DOHH2 (cell line): ENCODE measurements at regions not wholly inside any gene's neighbourhood (a gene's known extent, or its start where the extent isn't known, plus 50 kb on each side); places are given as distances from the start of the nearest gene placed in this dataset.

Experiments used
- H3F3A ChIP-seq: fragments of 200-600 bp; sonication (generic), shearing (Covaris generic); 2 replicates; pipeline ENCODE4 v1.6.0; 2016; ENCODE audit warnings: antibody characterized with exemption, mild to moderate bottlenecking; ENCODE audit not compliant: control insufficient read depth, insufficient read depth
- H3K27ac ChIP-seq: fragments of 200-600 bp; sonication (generic); 2 replicates; pipeline ENCODE4 v1.5.1; 2014; ENCODE audit warnings: low read depth, mild to moderate bottlenecking, low read length, moderate library complexity
- H3K27me3 ChIP-seq: fragments of 200-600 bp; sonication (generic); 2 replicates; pipeline ENCODE4 v1.6.1; 2014; ENCODE audit warnings: mild to moderate bottlenecking, low read length, mixed read lengths; ENCODE audit not compliant: control insufficient read depth
- H3K36me3 ChIP-seq: fragments of 200-600 bp; sonication (generic); 2 replicates; pipeline ENCODE4 v1.6.1; 2014; ENCODE audit warnings: mild to moderate bottlenecking, low read length, moderate library complexity, mixed read lengths; ENCODE audit not compliant: control insufficient read depth
- H3K4me1 ChIP-seq: fragments of 200-600 bp; sonication (generic); 2 replicates; pipeline ENCODE4 v1.6.1; 2014; ENCODE audit warnings: mild to moderate bottlenecking, low read length, mixed read lengths; ENCODE audit not compliant: control insufficient read depth
- H3K4me2 ChIP-seq: fragments of 200-600 bp; sonication (generic); 2 replicates; pipeline ENCODE4 v1.6.0; 2014; ENCODE audit warnings: mild to moderate bottlenecking, low read length, moderate library complexity
- H3K4me3 ChIP-seq: fragments of 200-600 bp; sonication (generic); 2 replicates; pipeline ENCODE4 v1.5.1; 2014; ENCODE audit warnings: mild to moderate bottlenecking, low read length, mixed read lengths
- H3K79me2 ChIP-seq: fragments of 200-600 bp; sonication (generic); 2 replicates; pipeline ENCODE4 v1.6.1; 2014; ENCODE audit warnings: mild to moderate bottlenecking, low read length, mixed read lengths; ENCODE audit not compliant: control insufficient read depth
- H3K9me2 ChIP-seq: fragments of 200-600 bp; sonication (generic); replicated peaks from 2 replicates; pipeline ENCODE4 v1.6.1; 2014; ENCODE audit warnings: mild to moderate bottlenecking, low read length, mixed read lengths; ENCODE audit not compliant: control insufficient read depth
- H3K9me3 ChIP-seq: fragments of 200-600 bp; sonication (generic); 2 replicates; pipeline ENCODE4 v1.6.1; 2014; ENCODE audit warnings: antibody characterized with exemption, low read length, mixed read lengths; ENCODE audit not compliant: control insufficient read depth, insufficient read depth
- H4K20me1 ChIP-seq: fragments of 200-600 bp; sonication (generic); 2 replicates; pipeline ENCODE4 v1.6.0; 2014; ENCODE audit warnings: low read depth, mild to moderate bottlenecking, antibody characterized with exemption, low read length, moderate library complexity; ENCODE audit not compliant: control insufficient read depth, insufficient read depth
- CTCF ChIP-seq: fragments of 200-600 bp; sonication (generic); IDR thresholded peaks from one replicate; pipeline ENCODE4 v1.5.1; 2014; ENCODE audit warnings: antibody characterized with exemption, mild to moderate bottlenecking, low read depth, low read length; ENCODE audit not compliant: poor library complexity, severe bottlenecking
- EZH2phosphoT487 ChIP-seq: fragments of 200-600 bp; sonication (generic); IDR thresholded peaks from 2 replicates; pipeline ENCODE4 v1.6.1; 2017; ENCODE audit warnings: borderline replicate concordance, mild to moderate bottlenecking, antibody characterized with exemption, low read length, moderate library complexity, mixed read lengths

GRCh38 chrX:148161701-148162100, 180.6 kb downstream of the FMR1NB start:
- Histone ChIP-seq H3K27ac (no peak overlapping the region), H3F3A (no peaks in the 10 kb centered on the region), H3K9me2 (no peaks in the 10 kb centered on the region), H3K79me2 (no peaks in the 10 kb centered on the region), H3K36me3 (no peaks in the 10 kb centered on the region), H3K4me3 (no peak overlapping the region), H3K4me1 (no peaks in the 10 kb centered on the region), H3K9me3 (no peaks in the 10 kb centered on the region), H4K20me1 (no peaks in the 10 kb centered on the region), H3K27me3 (no peaks in the 10 kb centered on the region), H3K4me2 (no peak overlapping the region)
- TF ChIP-seq CTCF (no peak), EZH2phosphoT487 (no peak)

- Histone ChIP-seq H3K36me3 (no peaks in the 10 kb centered on the region), H4K20me1 (no peaks in the 10 kb centered on the region)
- no peak for TF ChIP-seq CTCF
- TF ChIP-seq EZH2phosphoT487, result no peak
Observed at GRCh38 chrX:148185631-148186030, 204.5 kb downstream of the FMR1NB start.

GRCh38 chrX:148192547-148192946, 211.4 kb downstream of the FMR1NB start:
- Histone ChIP-seq H4K20me1 (no peaks in the 10 kb centered on the region), H3K4me2 (peak overlapping the region; percentile 36), H3K36me3 (no peaks in the 10 kb centered on the region), H3K27ac (no peak overlapping the region), H3K4me3 (no peak overlapping the region), H3F3A (no peaks in the 10 kb centered on the region), H3K9me3 (no peaks in the 10 kb centered on the region), H3K9me2 (no peaks in the 10 kb centered on the region), H3K79me2 (no peaks in the 10 kb centered on the region), H3K27me3 (no peaks in the 10 kb centered on the region), H3K4me1 (peaks cover 20% of the 10 kb centered on the region)
- TF ChIP-seq EZH2phosphoT487 (no peak), CTCF (no peak)

More at GRCh38 chrX:148185631-148186030, 204.5 kb downstream of the FMR1NB start:
- H3F3A ChIP-seq, result no peaks in the 10 kb centered on the region
- H3K79me2 ChIP-seq, result no peaks in the 10 kb centered on the region
- H3K9me2 ChIP-seq, result no peaks in the 10 kb centered on the region
- H3K27me3 ChIP-seq, result no peaks in the 10 kb centered on the region
- H3K4me2 ChIP-seq, result no peak overlapping the region
- no peaks in the 10 kb centered on the region for H3K4me1 ChIP-seq
- no peak overlapping the region for H3K27ac ChIP-seq
- no peaks in the 10 kb centered on the region for H3K9me3 ChIP-seq
- H3K4me3 ChIP-seq, result no peak overlapping the region

GRCh38 chrX:148193759-148194158, 212.6 kb downstream of the FMR1NB start:
- no peaks in the 10 kb centered on the region for H3F3A ChIP-seq
- no peak overlapping the region for H3K27ac ChIP-seq
- H3K36me3 ChIP-seq, result no peaks in the 10 kb centered on the region
- TF ChIP-seq CTCF (no peak), EZH2phosphoT487 (no peak)
- no peaks in the 10 kb centered on the region for H4K20me1 ChIP-seq
- H3K4me1 ChIP-seq, result peaks cover 20% of the 10 kb centered on the region
- H3K79me2 ChIP-seq, result no peaks in the 10 kb centered on the region
- no peak overlapping the region for H3K4me2 ChIP-seq
- H3K9me3 ChIP-seq, result no peaks in the 10 kb centered on the region
- no peaks in the 10 kb centered on the region for H3K27me3 ChIP-seq
- no peak overlapping the region for H3K4me3 ChIP-seq
- H3K9me2 ChIP-seq, result no peaks in the 10 kb centered on the region
